T-cell (primary cell): ENCODE measurements at regions not wholly inside any gene's neighbourhood (a gene's known extent, or its start where the extent isn't known, plus 50 kb on each side); places are given as distances from the start of the nearest gene placed in this dataset.
"Not testable (repeated sequence)": the region's sequence is repeated elsewhere in the genome, so short reads cannot be mapped to it uniquely, and the experiment has no call there.

Experiments
- ATAC-seq, 4 experiments: fragments of 200-7000 bp in 3 of 4; fragments of 150-1000 bp in 1 of 4; cut with Tn5 transposase; replicated peaks in 1 of 4; 1 replicate in 3 of 4; 2 replicates in 1 of 4; pipeline ENCODE4 v1.10.0; 2021; ENCODE audit warnings: moderate library complexity in 3 of 4, mild to moderate bottlenecking in 2 of 4, moderate number of reproducible peaks in 1 of 4
- CTCF ChIA-PET, 2 donors: fragments of 300-600 bp; sonication (Branson Sonifier 250); formaldehyde crosslinking; loops; one replicate each; lab custom pipeline; 2022; ENCODE audit warnings: antibody characterized with exemption in 2 of 2; lab: Charles Lee
- POLR2A ChIA-PET, 2 donors: fragments of 300-600 bp; sonication (Branson Sonifier 250); formaldehyde crosslinking; loops; one replicate each; lab custom pipeline; 2022; ENCODE audit warnings: antibody characterized with exemption in 2 of 2; lab: Charles Lee
- DNase-seq, 35 experiments: peaks; one replicate each; pipeline versions ENCODE4 v3.0.0 to v3.0.0-alpha.2; 2013 to 2023
- H3K27ac ChIP-seq: one replicate; pipeline ENCODE4 v1.5.1; 2013; ENCODE audit warnings: low read length
- H3K27me3 ChIP-seq, 2 experiments: replicated peaks in 1 of 2; 1 replicate in 1 of 2; 2 replicates in 1 of 2; pipeline versions ENCODE4 v1.6.1 to v1.7.0; 2013; ENCODE audit warnings: low read length in 1 of 2, mixed read lengths in 1 of 2; ENCODE audit not compliant: control insufficient read depth in 2 of 2, insufficient read depth in 2 of 2; ENCODE audit errors: extremely low read depth in 1 of 2
- H3K36me3 ChIP-seq, 2 donors: 1 replicate in 1 of 2; 2 replicates in 1 of 2; pipeline versions ENCODE4 v1.6.1 to v1.7.0; 2013; ENCODE audit warnings: low read length in 1 of 2; ENCODE audit not compliant: control insufficient read depth in 2 of 2, insufficient read depth in 1 of 2; ENCODE audit errors: extremely low read depth in 1 of 2
- H3K4me1 ChIP-seq, 2 experiments: 1 replicate in 1 of 2; 2 replicates in 1 of 2; pipeline versions ENCODE4 v1.6.1 to v1.7.0; 2013; ENCODE audit warnings: low read length in 2 of 2, mixed read lengths in 1 of 2; ENCODE audit not compliant: insufficient read depth in 2 of 2, control insufficient read depth in 1 of 2; ENCODE audit errors: extremely low read depth in 1 of 2
- H3K4me3 ChIP-seq, 2 donors: 1 replicate in 1 of 2; 2 replicates in 1 of 2; pipeline versions ENCODE4 v1.5.1 to v1.7.0; 2013; ENCODE audit warnings: mild to moderate bottlenecking in 2 of 2, low read length in 1 of 2, moderate library complexity in 1 of 2; ENCODE audit not compliant: control insufficient read depth in 1 of 2; ENCODE audit errors: extremely low read depth in 1 of 2
- H3K9me3 ChIP-seq: 2 replicates; pipeline ENCODE4 v1.7.0; 2013
- H3K27ac Mint-ChIP-seq, 2 donors: one replicate each; pipeline ENCODE4 v1.8.0; 2020 to 2021; ENCODE audit warnings: mild to moderate bottlenecking in 2 of 2, mixed read lengths in 2 of 2
- H3K27me3 Mint-ChIP-seq, 2 donors: one replicate each; pipeline ENCODE4 v1.8.0; 2021 to 2022; ENCODE audit warnings: mixed read lengths in 2 of 2
- H3K36me3 Mint-ChIP-seq: one replicate; pipeline ENCODE4 v1.8.0; 2021; ENCODE audit warnings: mixed read lengths
- H3K4me1 Mint-ChIP-seq, 3 donors: one replicate each; pipeline ENCODE4 v1.8.0; 2020 to 2022; ENCODE audit warnings: mixed read lengths in 3 of 3, mild to moderate bottlenecking in 1 of 3
- H3K4me3 Mint-ChIP-seq, 3 donors: one replicate each; pipeline ENCODE4 v1.8.0; 2020 to 2022; ENCODE audit warnings: mild to moderate bottlenecking in 3 of 3, mixed read lengths in 3 of 3, moderate library complexity in 3 of 3
- H3K9me3 Mint-ChIP-seq, 3 donors: one replicate each; pipeline ENCODE4 v1.8.0; 2020 to 2022; ENCODE audit warnings: mixed read lengths in 3 of 3
- WGBS: methylation state at CpG from one replicate; pipeline ENCODE4 v1.1.5; 2013; ENCODE audit warnings: missing lambda C conversion rate; ENCODE audit not compliant: insufficient coverage; 5-methylcytosine and 5-hydroxymethylcytosine counted together

DNA sequence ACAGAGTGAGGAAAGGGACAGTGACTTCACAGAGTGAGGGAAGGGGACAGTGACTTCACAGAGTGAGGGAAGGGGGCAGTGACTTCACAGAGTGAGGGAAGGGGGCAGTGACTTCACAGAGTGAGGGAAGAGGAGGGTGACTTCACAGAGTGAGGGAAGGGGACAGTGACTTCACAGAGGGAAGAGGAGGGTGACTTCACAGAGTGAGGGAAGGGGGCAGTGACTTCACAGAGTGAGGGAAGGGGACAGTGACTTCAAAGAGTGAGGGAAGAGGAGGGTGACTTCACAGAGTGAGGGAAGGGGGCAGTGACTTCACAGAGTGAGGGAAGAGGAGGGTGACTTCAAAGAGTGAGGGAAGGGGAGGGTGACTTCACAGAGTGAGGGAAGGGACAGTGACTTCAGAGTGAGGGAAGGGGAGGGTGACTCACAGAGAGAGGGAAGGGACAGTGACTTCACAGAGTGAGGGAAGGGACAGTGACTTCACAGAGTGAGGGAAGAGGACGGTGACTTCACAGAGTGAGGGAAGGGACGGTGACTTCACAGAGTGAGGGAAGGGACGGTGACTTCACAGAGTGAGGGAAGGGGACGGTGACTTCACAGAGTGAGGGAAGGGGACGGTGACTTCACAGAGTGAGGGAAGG lies 142.0 kb upstream of the PITRM1 start:
- POLR2A ChIA-PET, H3K27ac ChIP-seq, H3K4me3 Mint-ChIP-seq, H3K36me3 ChIP-seq, ATAC-seq, H3K4me1 ChIP-seq, H3K4me3 ChIP-seq, H3K4me1 Mint-ChIP-seq, H3K27ac Mint-ChIP-seq, H3K9me3 Mint-ChIP-seq, CTCF ChIA-PET, H3K9me3 ChIP-seq, H3K36me3 Mint-ChIP-seq: not testable (repeated sequence)
- H3K27me3 ChIP-seq = peaks cover 2 to 38% of the 10 kb centered on the region in 2 experiments
- peaks cover 34 to 37% of the 10 kb centered on the region in 2 donors for H3K27me3 Mint-ChIP-seq
- WGBS = no CpG with 5 or more reads among the region's 5 CpGs
- peak in 1 of 35 experiments; percentile 4 for DNase-seq

DNA sequence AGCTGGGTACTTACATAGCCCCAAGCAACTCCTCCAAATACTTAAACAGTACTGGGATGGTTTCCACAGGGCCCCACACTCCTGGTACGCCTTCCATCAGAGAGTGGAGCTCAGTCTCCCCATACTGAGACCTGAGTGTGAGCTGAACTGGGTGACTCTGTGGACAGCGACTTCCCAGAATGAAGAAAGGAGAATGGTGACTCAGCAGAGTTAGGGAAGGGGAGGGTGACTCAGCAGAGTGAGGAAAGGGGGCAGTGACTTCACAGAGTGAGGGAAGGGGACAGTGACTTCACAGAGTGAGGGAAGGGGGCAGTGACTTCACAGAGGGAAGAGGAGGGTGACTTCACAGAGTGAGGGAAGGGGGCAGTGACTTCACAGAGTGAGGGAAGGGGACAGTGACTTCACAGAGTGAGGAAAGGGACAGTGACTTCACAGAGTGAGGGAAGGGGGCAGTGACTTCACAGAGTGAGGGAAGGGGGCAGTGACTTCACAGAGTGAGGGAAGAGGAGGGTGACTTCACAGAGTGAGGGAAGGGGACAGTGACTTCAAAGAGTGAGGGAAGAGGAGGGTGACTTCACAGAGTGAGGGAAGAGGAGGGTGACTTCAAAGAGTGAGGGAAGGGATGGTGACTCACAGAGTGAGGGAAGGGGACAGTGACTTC lies 141.3 kb upstream of the PITRM1 start:
- H3K4me1 Mint-ChIP-seq, H3K27ac ChIP-seq, H3K4me3 ChIP-seq, H3K4me1 ChIP-seq, H3K9me3 Mint-ChIP-seq, POLR2A ChIA-PET, DNase-seq, H3K36me3 Mint-ChIP-seq, H3K4me3 Mint-ChIP-seq, H3K36me3 ChIP-seq, ATAC-seq, H3K9me3 ChIP-seq: not testable (repeated sequence)
- Mint-ChIP-seq H3K27ac (peak overlapping the region in 1 of 2 donors; percentile 31), H3K27me3 (peaks cover 31 to 33% of the 10 kb centered on the region in 2 donors)
- WGBS = 9% methylated on average over 1 of the region's 2 CpGs
- CTCF ChIA-PET = interaction anchor here in 1 of 2 donors (0.5 kb wide), 1 partner anchor 1501 kb away, joined by 3 read pairs; no protein-coding TSS in a partner anchor
- peaks cover 2 to 36% of the 10 kb centered on the region in 2 experiments for H3K27me3 ChIP-seq

DNA sequence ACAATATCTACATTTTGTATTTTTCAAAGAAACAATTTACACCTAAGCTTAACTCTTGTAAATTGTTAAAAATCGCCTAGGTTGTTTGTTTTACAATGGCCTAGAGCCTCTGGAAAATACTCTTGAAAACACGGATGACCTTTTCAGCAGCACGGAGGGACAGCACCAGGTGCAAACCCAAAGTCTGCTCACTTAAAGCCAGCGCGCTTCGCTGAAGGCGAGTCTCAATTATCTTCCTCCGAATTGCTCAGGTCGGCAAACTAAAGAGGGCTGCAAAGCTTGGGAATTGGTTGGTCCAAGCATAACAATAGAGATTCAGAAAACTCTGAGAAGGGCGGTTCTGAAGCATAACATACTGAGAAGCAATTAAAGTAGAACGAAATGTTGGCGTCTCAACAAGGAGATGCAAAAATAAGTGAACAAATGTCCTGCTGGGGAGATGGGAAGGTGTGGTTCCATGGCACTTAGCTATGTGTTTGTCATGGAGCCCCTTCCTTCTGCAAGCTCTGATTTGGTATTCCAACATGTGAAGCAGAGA lies 139.9 kb upstream of the PITRM1 start:
- WGBS = 75% methylated on average over 12 of the region's 12 CpGs
- ChIA-PET POLR2A (no interaction called here), CTCF (interaction anchor here in 1 of 2 donors (1.0 kb wide), 1 partner anchor 62 kb away, joined by 3 read pairs; no protein-coding TSS in a partner anchor)
- H3K36me3 Mint-ChIP-seq = peaks cover 2% of the 10 kb centered on the region
- no peaks in the 10 kb centered on the region for H3K4me1 Mint-ChIP-seq
- H3K4me3 Mint-ChIP-seq = no peak overlapping the region
- peaks cover 36% of the 10 kb centered on the region in 2 donors for H3K27me3 Mint-ChIP-seq
- H3K27ac Mint-ChIP-seq = no peak overlapping the region
- peaks cover 2 to 27% of the 10 kb centered on the region in 2 experiments for H3K27me3 ChIP-seq
- no peaks in the 10 kb centered on the region for H3K9me3 ChIP-seq
- no peak for ATAC-seq
- H3K9me3 Mint-ChIP-seq = peaks cover 0 to 7% (median 4%) of the 10 kb centered on the region in 3 donors
- no peaks in the 10 kb centered on the region for H3K36me3 ChIP-seq
- H3K4me3 ChIP-seq = no peak overlapping the region
- no peak for DNase-seq
- H3K4me1 ChIP-seq = no peaks in the 10 kb centered on the region
- no peak overlapping the region for H3K27ac ChIP-seq

DNA sequence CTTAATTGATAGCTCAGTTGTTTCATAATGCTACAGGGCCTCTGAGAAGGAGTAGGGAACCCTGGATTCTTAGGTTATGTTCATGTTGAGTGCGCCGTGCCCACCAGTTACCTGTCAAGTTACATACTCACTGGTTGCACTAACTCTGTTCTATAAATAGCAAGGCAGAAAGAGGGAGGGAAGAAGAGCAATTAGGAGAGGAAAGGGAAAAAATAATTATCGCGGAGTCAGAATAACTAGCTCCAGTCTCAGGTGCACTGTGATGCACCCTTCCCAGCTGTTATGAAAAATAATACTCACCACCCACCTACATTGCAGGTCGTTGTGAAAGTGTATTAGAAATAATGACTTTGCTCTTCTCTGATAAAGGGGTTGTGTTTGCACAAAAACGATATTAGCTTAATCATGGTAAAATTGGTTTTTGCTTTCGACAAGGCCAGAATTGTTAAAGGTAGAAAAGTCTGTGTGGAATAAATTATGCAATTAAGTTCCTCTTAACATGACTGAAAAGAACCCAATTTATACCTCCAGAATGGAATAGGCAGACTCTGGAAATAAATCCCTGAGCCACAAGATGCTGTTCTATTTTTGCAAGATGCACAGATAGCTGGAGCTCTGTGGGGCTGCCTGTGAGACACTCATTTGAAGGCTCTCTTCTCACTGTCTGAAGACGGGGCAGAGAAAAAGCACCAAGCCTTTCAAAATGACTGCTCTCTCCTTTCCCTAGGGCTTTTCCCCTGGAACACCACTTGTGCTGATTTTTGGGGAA lies 137.6 kb upstream of the PITRM1 start:
- Mint-ChIP-seq H3K4me1 (no peaks in the 10 kb centered on the region), H3K36me3 (peaks cover 2% of the 10 kb centered on the region), H3K27me3 (peaks cover 34 to 45% of the 10 kb centered on the region in 2 donors), H3K4me3 (no peak overlapping the region), H3K9me3 (peaks cover 0 to 7% (median 4%) of the 10 kb centered on the region in 3 donors), H3K27ac (no peak overlapping the region)
- Histone ChIP-seq H3K4me1 (no peaks in the 10 kb centered on the region), H3K27me3 (peaks cover under 1 to 18% of the 10 kb centered on the region in 2 experiments), H3K36me3 (no peaks in the 10 kb centered on the region), H3K9me3 (no peaks in the 10 kb centered on the region), H3K27ac (no peak overlapping the region), H3K4me3 (no peak overlapping the region)
- ATAC-seq = no peak
- no peak for DNase-seq
- POLR2A ChIA-PET = no interaction called here
- WGBS = no CpG with 5 or more reads among the region's 8 CpGs
- CTCF ChIA-PET = interaction anchor here (0.7 to 1.0 kb wide), 3 partner anchors 14 to 113 kb away, joined by 3 read pairs; no protein-coding TSS in a partner anchor

DNA sequence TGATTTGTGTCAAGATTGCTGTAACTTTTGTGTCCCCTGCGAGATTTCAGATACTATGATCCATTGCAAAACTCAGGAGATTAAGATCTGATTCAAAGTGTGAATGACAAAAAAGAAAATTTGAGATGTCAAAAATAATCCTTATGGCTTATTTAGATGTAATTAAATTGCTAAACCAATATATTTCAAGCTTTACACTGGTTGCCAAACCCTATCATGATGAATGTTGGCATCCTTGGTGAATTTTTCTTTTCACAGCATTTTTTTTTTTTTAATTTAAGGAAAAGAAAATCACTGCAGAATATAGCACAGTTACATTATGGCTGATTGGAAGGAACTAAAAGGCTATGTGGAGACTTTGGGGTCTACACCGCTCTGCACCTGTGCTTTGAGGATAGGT lies 133.5 kb upstream of the PITRM1 start:
- Histone ChIP-seq H3K9me3 (no peaks in the 10 kb centered on the region), H3K4me3 (no peak overlapping the region), H3K27me3 (peaks cover 0 to 14% of the 10 kb centered on the region in 2 experiments), H3K4me1 (no peaks in the 10 kb centered on the region), H3K36me3 (no peaks in the 10 kb centered on the region), H3K27ac (no peak overlapping the region)
- no peak overlapping the region for H3K4me3 Mint-ChIP-seq
- WGBS = no CpG with 5 or more reads among the region's 2 CpGs
- CTCF ChIA-PET = no interaction called here
- H3K4me1 Mint-ChIP-seq = no peaks in the 10 kb centered on the region
- POLR2A ChIA-PET = no interaction called here
- peaks cover 20 to 27% of the 10 kb centered on the region in 2 donors for H3K27me3 Mint-ChIP-seq
- DNase-seq (no peak), ATAC-seq (no peak)
- peaks cover 0 to 7% (median 4%) of the 10 kb centered on the region in 3 donors for H3K9me3 Mint-ChIP-seq
- H3K36me3 Mint-ChIP-seq = peaks cover 2% of the 10 kb centered on the region
- H3K27ac Mint-ChIP-seq = no peak overlapping the region

DNA sequence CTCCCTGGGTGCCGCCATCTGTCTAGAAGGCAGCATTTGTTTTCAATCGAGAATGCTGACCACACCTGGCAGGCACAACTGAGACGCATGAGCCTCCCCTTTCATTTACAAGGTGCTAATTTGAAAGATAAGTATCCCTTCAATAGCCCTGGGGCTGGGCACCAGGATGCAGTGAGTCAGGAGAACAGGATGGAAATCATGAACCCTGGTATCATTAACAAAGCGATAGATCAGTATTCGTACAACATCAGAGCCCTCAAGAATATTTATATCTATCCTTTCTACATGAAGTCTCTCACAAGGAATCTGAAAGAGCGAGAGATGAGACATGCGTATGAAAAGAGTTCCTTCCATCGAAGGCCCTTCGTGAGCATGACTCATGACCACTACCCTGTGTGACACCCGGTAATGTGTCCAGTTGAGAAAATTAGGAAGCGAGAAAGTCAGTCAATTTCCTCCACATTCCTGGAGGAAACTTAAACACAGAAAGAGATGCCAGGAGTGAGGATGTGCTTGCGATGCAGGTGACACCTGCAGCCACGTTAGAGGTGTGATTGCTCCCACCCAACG lies 123.1 kb upstream of the PITRM1 start:
- Mint-ChIP-seq H3K27ac (no peak overlapping the region), H3K27me3 (peaks cover 7 to 11% of the 10 kb centered on the region in 2 donors), H3K4me1 (no peaks in the 10 kb centered on the region), H3K36me3 (no peaks in the 10 kb centered on the region), H3K9me3 (no peaks in the 10 kb centered on the region), H3K4me3 (no peak overlapping the region)
- no peak for DNase-seq
- ChIA-PET CTCF (interaction anchor here in 1 of 2 donors (0.9 kb wide), 1 partner anchor 15 kb away, joined by 3 read pairs; no protein-coding TSS in a partner anchor), POLR2A (no interaction called here)
- Histone ChIP-seq H3K4me3 (no peak overlapping the region), H3K27me3 (peaks cover 0 to 7% of the 10 kb centered on the region in 2 experiments), H3K27ac (no peak overlapping the region), H3K9me3 (no peaks in the 10 kb centered on the region), H3K36me3 (no peaks in the 10 kb centered on the region), H3K4me1 (no peaks in the 10 kb centered on the region)
- no peak for ATAC-seq
- WGBS = 89% methylated on average over 11 of the region's 14 CpGs
